Heart left ventricle (tissue), 13 donors: ENCODE measurements at regions not wholly inside any gene's neighbourhood (a gene's known extent, or its start where the extent isn't known, plus 50 kb on each side); places are given as distances from the start of the nearest gene placed in this dataset.

Experiments used
- CTCF ChIP-seq, 12 donors: fragments of 200-600 bp; sonication (generic) in 4 of 12; IDR thresholded peaks; one replicate each; pipeline versions ENCODE4 v1.5.0 to v1.8.0; 2018 to 2022; ENCODE audit warnings: antibody characterized with exemption in 12 of 12, mild to moderate bottlenecking in 5 of 12
- POLR2A ChIP-seq, 2 donors: fragments of 450-650 bp; IDR thresholded peaks; one replicate each; pipeline ENCODE4 v1.6.1; 2017; ENCODE audit warnings: antibody characterized with exemption in 2 of 2, mild to moderate bottlenecking in 2 of 2, moderate library complexity in 2 of 2
- donor health status: ischemic (EF 13 %, LVEDD 7.1; RV severe dilation, severe dysfunction).
- donor health status: DM: no; HTN: yes; CAD: no.
- donor health status: DM: no; HTN: no; CAD: no.
- donor health status: ischemic (EF 25% LVEDD 6.9; RV normal size, moderate dysfunction).
- donor health status: ischemic (EF 25% LVEDD 5.7; RV mildly dilated, moderate dysfunction).
- donor health status: ischemic (EF 35%, LVEDD 5.7; RV mildly dilated, moderate dysfunction).
- donor health status: nonischemic (EF 11% LVEDD 7.7; RV severe dilation, severe dysfunction).
- donor health status: DM: yes; HTN: yes; CAD: no.
- donor health status: PGD.
- donor health status: ischemic (EF 29% LVEDD 5.4; RV normal size, mild dysfunction).
- donor health status: nonischemic (EF 23%, LVEDD 6.1; RV moderate dilation, normal function).

- TF ChIP-seq CTCF (IDR thresholded peaks at IDR 0.05) (no peak), POLR2A (IDR thresholded peaks at IDR 0.05) (no peak)
Observed at GRCh38 chr6:19219931-19220330, 617.2 kb upstream of the ID4 start.
